Right lobe of liver (tissue), 4 donors: ENCODE measurements at regions not wholly inside any gene's neighbourhood (a gene's known extent, or its start where the extent isn't known, plus 50 kb on each side); places are given as distances from the start of the nearest gene placed in this dataset.

ENCODE experiments used
- POLR2A ChIP-seq: fragments of 450-650 bp; IDR thresholded peaks from one replicate; pipeline ENCODE4 v1.6.1; 2017; ENCODE audit warnings: antibody characterized with exemption, mild to moderate bottlenecking
- TF ChIP-seq, protein P1 (sequence below), 4 donors: fragments of 200-600 bp in 3 of 4; fragments of 450-650 bp in 1 of 4; IDR thresholded peaks; one replicate each; pipeline versions ENCODE4 v1.5.1 to v1.8.0; 2016 to 2022; ENCODE audit warnings: antibody characterized with exemption in 4 of 4, mild to moderate bottlenecking in 2 of 4
- donor health status: DM: no; HTN: no; CAD: no.
- donor health status: DM: no; HTN: no; CAD: no.
- donor health status: DM: no; HTN: yes; CAD: no.

DNA sequence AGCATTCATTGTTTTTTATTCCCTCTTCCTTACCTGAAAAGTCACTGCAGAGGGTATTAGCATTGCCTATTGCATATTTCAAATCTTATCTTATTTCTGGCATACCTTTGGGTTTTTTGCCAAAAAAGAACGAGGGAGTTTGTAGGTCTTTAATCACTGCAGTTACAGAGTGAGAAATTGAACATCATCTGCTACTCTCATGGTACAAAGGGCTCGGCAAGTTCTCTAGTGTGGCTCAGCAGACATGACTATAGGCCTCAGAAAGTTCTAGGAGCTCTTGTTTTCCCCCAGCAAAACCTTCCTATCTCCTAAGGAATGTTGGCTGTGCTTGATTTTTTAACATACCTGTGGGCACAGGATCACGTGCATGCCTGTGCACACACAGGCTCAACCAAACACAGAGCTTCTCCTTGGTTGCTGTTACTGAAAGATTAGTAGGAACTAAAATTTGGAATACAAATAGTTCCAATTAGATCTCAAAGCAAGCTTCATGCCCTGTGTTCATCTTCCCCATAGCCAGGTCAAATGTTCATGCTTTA, 69.7 kb downstream of the CCDC185 start:
- TF ChIP-seq, protein P1, sequence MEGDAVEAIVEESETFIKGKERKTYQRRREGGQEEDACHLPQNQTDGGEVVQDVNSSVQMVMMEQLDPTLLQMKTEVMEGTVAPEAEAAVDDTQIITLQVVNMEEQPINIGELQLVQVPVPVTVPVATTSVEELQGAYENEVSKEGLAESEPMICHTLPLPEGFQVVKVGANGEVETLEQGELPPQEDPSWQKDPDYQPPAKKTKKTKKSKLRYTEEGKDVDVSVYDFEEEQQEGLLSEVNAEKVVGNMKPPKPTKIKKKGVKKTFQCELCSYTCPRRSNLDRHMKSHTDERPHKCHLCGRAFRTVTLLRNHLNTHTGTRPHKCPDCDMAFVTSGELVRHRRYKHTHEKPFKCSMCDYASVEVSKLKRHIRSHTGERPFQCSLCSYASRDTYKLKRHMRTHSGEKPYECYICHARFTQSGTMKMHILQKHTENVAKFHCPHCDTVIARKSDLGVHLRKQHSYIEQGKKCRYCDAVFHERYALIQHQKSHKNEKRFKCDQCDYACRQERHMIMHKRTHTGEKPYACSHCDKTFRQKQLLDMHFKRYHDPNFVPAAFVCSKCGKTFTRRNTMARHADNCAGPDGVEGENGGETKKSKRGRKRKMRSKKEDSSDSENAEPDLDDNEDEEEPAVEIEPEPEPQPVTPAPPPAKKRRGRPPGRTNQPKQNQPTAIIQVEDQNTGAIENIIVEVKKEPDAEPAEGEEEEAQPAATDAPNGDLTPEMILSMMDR (IDR thresholded peaks at IDR 0.05), result no peak
- no peak for TF ChIP-seq POLR2A
